DMS53 (cell line): ENCODE measurements at regions not wholly inside any gene's neighbourhood (a gene's known extent, or its start where the extent isn't known, plus 50 kb on each side); places are given as distances from the start of the nearest gene placed in this dataset.
"Not testable (repeated sequence)": the region's sequence is repeated elsewhere in the genome, so short reads cannot be mapped to it uniquely, and the experiment has no call there.

Experiments used
- DNase-seq: peaks from one replicate; lab custom pipeline; 2025; lab: John Stamatoyannopoulos, UW

DNA sequence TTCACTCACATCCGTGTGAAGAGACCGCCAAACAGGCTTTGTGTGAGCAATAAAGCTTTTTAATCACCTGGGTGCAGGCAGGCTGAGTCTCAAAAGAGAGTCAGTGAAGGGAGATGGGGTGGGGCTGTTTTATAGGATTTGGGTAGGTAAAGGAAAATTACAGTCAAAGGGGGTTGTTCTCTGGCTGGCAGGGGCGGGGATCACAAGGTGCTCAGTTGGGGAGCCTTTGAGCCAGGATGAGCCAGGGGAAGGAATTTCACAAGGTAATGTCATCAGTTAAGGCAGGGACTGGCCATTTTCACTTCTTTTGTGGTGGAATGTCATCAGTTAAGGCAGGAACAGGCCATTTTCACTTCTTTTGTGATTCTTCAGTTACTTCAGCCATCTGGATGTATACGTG, 210.3 kb upstream of the ELL2 start:
- not testable (repeated sequence) for DNase-seq

DNA sequence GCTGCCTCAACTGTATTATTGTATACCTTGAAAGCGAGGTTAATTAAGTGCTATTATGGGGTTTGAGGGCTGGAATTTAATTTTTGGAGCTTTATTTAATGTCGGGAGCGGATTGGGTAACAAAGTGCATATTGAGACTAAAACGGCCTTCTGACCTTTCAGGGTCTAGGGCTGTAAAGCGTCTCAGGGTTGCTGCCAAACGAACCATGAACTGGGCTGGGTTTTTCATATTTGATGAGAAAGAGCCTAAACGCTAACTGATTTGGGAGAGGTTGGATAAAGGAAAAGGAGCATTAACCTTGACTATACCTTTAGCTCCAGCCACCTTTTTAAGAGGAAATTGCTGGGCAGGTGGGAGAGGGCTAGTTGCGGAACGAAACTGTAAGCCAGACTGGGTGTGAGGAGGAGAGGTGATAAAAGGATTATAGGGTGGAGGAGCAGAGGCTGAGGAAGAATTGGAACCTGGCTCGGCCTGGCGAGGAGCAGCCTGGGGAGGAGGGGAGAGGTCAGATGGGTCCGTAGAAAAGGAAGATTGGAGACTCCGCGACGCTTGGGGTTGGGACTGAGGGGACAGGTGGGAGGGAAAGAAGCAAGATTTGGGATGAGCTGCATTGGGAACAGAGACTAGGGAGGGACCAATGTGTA, 209.0 kb upstream of the ELL2 start:
- not testable (repeated sequence) for DNase-seq

GRCh38 chr5:96168833-96169232, 207.2 kb upstream of the ELL2 start:
- DNase-seq, result not testable (repeated sequence)

DNA sequence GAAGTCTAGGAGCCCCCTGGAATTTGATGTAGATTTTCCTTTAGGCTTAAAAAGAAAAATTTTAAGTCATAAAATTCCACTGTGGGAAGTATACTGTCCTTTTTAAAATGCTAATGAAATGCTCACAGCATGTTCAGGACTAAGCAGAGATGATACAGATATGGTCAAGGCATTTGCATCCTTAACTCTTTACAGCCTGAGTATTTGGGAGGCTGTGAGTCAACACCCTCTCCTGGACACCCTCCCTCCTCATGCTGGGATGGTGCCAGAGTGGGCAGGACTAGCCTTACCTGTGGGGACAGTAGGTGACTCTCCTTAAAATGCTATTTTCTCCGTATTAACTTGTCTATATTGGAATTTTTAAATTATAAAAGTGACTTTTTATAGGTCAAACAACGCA, 197.4 kb upstream of the ELL2 start:
- DNase-seq, result no peak

GRCh38 chr5:96157841-96158291, 196.2 kb upstream of the ELL2 start:
- DNase-seq, result peak; percentile 68

GRCh38 chr5:96157077-96157780, 195.6 kb upstream of the ELL2 start:
- DNase-seq, result peak; percentile 75

- no peak for DNase-seq
Measured at GRCh38 chr5:96155147-96155546, 193.5 kb upstream of the ELL2 start.

DNA sequence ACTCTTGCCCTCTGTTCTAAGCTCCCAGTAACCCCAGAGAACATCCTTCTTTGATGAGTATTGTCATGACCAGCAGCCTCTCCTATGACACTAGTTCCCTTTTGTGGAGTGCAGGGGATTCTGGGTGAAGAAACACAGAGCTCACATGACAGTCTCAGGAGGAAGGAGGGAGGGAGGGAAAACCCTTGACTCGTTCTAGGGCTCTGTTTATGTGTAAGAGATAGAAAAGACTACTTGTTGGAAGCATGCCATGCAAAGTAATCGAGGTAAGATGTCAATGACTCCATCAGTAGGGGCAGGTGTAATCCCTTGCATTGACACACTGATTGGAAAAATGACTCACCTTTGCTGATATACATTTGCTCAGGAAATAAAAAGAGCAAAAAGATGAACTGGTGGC, 190.2 kb upstream of the ELL2 start:
- peak; percentile 20 for DNase-seq

DNA sequence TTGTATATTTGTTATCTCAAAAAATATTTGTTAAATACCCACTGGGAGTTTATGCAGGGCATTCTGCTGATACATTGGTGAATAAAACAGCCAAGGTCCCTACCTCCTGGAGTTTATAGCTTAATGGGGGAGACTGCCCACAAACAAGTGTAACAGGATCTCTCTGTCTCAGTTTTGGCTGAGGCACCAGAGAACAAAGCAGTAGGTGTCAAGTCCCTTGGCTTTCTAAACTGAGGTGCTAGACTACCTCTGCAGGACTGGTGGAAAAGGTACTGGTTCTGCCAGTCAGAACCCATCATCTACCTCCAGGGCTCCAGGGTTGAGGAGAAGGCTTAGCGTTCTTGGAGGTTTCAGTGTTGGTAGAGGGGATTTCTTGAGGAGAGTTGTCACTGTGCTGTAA, 188.4 kb upstream of the ELL2 start:
- DNase-seq, result no peak

GRCh38 chr5:96149546-96149945, 187.9 kb upstream of the ELL2 start:
- no peak for DNase-seq

DNA sequence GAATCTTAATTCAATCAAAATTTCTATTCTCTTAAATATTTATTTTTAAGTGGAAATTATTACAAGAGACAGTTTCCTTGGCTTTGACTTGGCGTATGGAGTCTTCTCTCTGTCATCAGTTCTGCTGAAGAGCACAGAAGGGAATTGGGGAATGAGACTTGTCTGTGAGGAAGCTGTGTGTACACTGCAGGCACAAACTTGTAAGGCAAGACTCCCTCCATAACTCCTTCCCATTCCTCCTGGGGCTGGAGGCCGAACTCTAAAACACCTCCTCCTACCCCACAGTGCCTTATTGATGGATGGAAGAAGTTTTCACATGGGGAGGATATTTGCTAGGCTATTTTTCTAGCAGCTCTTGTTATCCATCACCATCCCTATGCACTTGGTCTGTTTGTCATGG, 187.4 kb upstream of the ELL2 start:
- no peak for DNase-seq

GRCh38 chr5:96148376-96148775, 186.7 kb upstream of the ELL2 start:
- no peak for DNase-seq

GRCh38 chr5:96147866-96148265, 186.2 kb upstream of the ELL2 start:
- DNase-seq, result no peak

- peak; percentile 55 for DNase-seq
Measured at GRCh38 chr5:96146675-96147074, 185.0 kb upstream of the ELL2 start.

DNA sequence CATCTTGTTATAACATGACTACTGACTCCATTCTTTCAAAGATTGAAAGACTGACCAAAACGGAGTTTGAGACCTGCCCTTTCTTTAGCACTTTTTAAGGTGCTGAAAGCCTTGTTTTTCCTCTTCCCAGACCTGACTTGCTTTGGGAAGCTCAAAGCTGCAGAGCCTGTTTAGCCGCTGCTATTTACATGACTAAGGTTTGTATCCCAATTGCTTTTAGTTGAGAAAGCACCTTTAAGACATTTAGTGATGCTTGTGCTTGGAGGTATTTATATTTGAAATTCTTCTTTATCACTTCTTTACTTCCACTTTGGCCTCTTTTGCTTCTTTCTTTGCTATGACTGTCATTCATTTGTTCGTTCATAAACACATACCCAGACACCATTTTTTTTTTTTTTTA, 182.6 kb upstream of the ELL2 start:
- peak; percentile 42 for DNase-seq

DNA sequence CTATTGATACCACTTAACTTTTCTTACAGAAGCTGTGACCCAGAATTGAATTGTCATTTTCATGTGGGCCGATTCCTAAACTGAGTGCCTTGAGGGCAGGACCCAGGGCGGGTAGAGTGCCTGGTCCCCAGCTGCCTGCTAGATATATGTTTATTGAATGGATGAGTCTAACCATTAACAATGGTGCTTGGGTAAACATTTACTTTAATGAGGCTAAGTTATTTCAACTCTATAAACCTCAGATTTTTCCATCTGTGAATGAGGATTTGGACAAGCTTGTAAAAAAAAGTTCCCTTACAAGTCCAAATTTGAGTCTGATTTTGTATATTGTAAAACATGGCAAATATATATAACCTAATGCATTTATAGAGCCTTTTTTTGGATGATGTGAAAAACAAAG, 181.8 kb upstream of the ELL2 start:
- DNase-seq, result peak; percentile 34

DNA sequence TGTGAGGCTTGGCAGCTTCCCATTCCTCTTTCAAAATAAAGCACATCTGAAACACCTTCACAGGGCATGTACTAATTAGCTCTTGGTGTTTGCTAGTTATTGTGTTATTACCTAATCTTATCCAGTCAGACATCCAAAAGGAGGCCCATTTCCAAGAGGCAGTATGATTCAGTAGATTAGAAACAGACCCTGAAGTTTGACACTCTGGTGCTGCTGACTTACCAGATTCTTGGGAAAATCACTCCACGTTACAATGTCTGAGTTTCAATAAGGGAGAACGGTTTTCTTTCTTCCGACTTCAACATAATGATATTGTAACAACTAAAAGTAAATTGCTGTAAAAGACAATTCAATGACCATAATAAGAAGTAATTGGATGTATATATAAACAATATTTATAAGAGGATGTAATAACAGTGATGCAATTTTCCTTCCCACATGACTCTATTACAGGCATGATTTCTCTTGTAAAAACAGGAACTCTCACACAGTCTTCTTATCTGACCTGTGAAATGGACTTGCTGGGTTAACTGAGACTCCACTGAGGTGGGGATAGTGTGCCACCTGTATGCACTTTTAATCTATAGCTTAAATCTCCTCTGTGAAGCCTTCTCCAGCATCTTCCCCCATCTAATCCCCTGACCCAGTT, 181.3 kb upstream of the ELL2 start:
- no peak for DNase-seq

- no peak for DNase-seq
Measured at GRCh38 chr5:96142184-96142781, 180.6 kb upstream of the ELL2 start.

GRCh38 chr5:96141749-96142148, 180.1 kb upstream of the ELL2 start:
- no peak for DNase-seq

DNA sequence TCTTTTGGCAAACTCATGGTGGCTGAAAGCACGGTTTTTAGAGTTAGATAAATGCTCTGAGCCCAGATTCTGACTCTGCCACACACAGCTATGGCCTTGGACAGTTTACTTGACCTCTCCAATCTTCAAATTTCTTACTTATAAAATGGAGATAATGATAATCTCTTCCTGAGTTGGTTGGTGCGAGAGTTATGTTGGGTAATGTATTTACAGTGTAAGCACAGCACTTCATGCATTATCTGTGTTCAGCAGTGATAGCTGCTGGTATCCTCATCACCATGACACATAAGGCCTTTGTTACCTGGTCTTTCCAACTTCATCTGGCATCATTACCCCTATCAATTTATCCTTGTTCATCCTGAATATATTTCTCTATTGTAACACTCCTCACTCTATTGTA, 178.8 kb upstream of the ELL2 start:
- no peak for DNase-seq

- DNase-seq, result no peak
Measured at GRCh38 chr5:96140084-96140483, 178.4 kb upstream of the ELL2 start.

GRCh38 chr5:96134886-96135285, 173.2 kb upstream of the ELL2 start:
- DNase-seq, result no peak
